HepG2 (cell line): ENCODE measurements at regions not wholly inside any gene's neighbourhood (a gene's known extent, or its start where the extent isn't known, plus 50 kb on each side); places are given as distances from the start of the nearest gene placed in this dataset.

ENCODE experiments used
- BRD4 ChIP-seq: sonication (generic); formaldehyde crosslinking; IDR thresholded peaks from 2 replicates; pipeline ENCODE4 v1.4.0; 2020; ENCODE audit warnings: missing genetic modification reagents
- EP300 ChIP-seq, 3 experiments: sonication (generic) in 1 of 3; formaldehyde crosslinking in 1 of 3; IDR thresholded peaks; 2 replicates each; pipeline versions ENCODE4 v1.5.1 to v1.6.1; 2011 to 2020; ENCODE audit warnings: low read depth in 2 of 3, low read length in 2 of 3, borderline replicate concordance in 1 of 3, improper control_type of control experiment in 1 of 3, mild to moderate bottlenecking in 1 of 3, missing genetic modification reagents in 1 of 3, moderate library complexity in 1 of 3
- FIP1L1 ChIP-seq: fragments of 200-400 bp; formaldehyde crosslinking; IDR thresholded peaks from 2 replicates; pipeline ENCODE4 v1.6.1; 2018; ENCODE audit warnings: low read depth, mild to moderate bottlenecking, low read length, moderate library complexity, borderline replicate concordance; ENCODE audit not compliant: insufficient read depth
- FOXJ3 ChIP-seq: sonication (generic); formaldehyde crosslinking; IDR thresholded peaks from 2 replicates; pipeline ENCODE4 v1.4.0; 2020; ENCODE audit warnings: missing genetic modification reagents, mild to moderate bottlenecking, borderline replicate concordance
- KDM5B ChIP-seq: sonication (generic); formaldehyde crosslinking; IDR thresholded peaks from 2 replicates; pipeline ENCODE4 v1.4.0; 2020; ENCODE audit warnings: missing genetic modification reagents, mild to moderate bottlenecking, borderline replicate concordance
- PHF5A ChIP-seq: IDR thresholded peaks from one replicate; pipeline ENCODE4 v1.6.1; 2018; ENCODE audit warnings: low read depth, missing genetic modification reagents; ENCODE audit not compliant: unreplicated experiment
- POLR2A ChIP-seq, 2 experiments: IDR thresholded peaks; 2 replicates each; pipeline ENCODE4 v1.6.1; 2011; ENCODE audit warnings: low read depth in 2 of 2, low read length in 2 of 2, mild to moderate bottlenecking in 1 of 2, moderate library complexity in 1 of 2; ENCODE audit not compliant: insufficient read depth in 1 of 2
- REST ChIP-seq, 2 experiments: IDR thresholded peaks; 2 replicates each; pipeline ENCODE4 v1.6.1; 2011 to 2012; ENCODE audit warnings: low read length in 2 of 2, borderline replicate concordance in 1 of 2, low read depth in 1 of 2, mild to moderate bottlenecking in 1 of 2, moderate library complexity in 1 of 2
- SMAD1 ChIP-seq: sonication (generic); formaldehyde crosslinking; IDR thresholded peaks from 2 replicates; pipeline ENCODE4 v1.4.0; 2020; ENCODE audit warnings: missing genetic modification reagents, low read depth, mild to moderate bottlenecking, borderline replicate concordance
- ZBTB39 ChIP-seq: sonication (generic); formaldehyde crosslinking; IDR thresholded peaks from 2 replicates; pipeline ENCODE4 v1.5.0; 2020; ENCODE audit warnings: missing genetic modification reagents
- ZNF576 ChIP-seq: sonication (generic); formaldehyde crosslinking; IDR thresholded peaks from 2 replicates; pipeline ENCODE4 v1.4.0; 2020; ENCODE audit warnings: mild to moderate bottlenecking, missing genetic modification reagents
- TF ChIP-seq, protein P1 (sequence below): conservative IDR thresholded peaks from 2 replicates; pipeline ENCODE4 v1.6.1; 2018; ENCODE audit warnings: missing genetic modification reagents
- TF ChIP-seq, protein P2 (sequence below): IDR thresholded peaks from 2 replicates; pipeline ENCODE4 v1.6.1; 2016; ENCODE audit warnings: low read depth, borderline replicate concordance
- TF ChIP-seq, protein P3 (sequence below): IDR thresholded peaks from 2 replicates; pipeline ENCODE4 v1.6.1; 2016; ENCODE audit warnings: control low read depth

DNA sequence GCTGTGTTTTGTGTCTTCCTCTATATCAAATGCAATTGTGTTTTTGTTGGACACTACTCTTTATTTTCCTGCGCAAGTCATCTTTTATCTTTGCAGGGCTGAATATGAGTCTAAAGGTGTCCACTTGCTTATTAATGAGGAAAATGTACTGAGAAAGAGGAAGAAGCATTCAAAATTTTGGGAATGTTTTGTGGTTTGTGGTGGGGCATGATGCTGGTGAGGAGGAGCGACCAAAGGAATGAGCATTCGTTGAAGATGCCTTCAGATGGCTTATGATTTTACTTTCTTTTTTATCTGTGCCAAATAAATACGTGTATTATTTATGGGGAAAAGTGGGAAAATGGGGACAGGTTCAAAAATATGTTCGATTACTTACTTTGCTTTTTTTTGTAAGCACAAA lies 63.9 kb upstream of the SMIM21 start:
- TF ChIP-seq ZBTB39 (CRISPR knock-in tag) = no peak
- TF ChIP-seq FOXJ3 (CRISPR knock-in tag) = no peak
- no peak for TF ChIP-seq POLR2A (IDR thresholded peaks at IDR 0.05; ENCODE audit: insufficient read depth in 1 of 2, low read depth in 2 of 2, low read length in 2 of 2)
- TF ChIP-seq PHF5A (CRISPR knock-in tag) = no peak
- TF ChIP-seq SMAD1 (CRISPR knock-in tag) = no peak
- TF ChIP-seq, protein P1, sequence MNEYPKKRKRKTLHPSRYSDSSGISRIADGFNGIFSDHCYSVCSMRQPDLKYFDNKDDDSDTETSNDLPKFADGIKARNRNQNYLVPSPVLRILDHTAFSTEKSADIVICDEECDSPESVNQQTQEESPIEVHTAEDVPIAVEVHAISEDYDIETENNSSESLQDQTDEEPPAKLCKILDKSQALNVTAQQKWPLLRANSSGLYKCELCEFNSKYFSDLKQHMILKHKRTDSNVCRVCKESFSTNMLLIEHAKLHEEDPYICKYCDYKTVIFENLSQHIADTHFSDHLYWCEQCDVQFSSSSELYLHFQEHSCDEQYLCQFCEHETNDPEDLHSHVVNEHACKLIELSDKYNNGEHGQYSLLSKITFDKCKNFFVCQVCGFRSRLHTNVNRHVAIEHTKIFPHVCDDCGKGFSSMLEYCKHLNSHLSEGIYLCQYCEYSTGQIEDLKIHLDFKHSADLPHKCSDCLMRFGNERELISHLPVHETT (CRISPR knock-in tag) = no peak
- TF ChIP-seq, protein P2, sequence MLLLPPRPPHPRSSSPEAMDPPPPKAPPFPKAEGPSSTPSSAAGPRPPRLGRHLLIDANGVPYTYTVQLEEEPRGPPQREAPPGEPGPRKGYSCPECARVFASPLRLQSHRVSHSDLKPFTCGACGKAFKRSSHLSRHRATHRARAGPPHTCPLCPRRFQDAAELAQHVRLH (CRISPR knock-in tag) = no peak
- no peak for TF ChIP-seq KDM5B (CRISPR knock-in tag)
- TF ChIP-seq, protein P3, sequence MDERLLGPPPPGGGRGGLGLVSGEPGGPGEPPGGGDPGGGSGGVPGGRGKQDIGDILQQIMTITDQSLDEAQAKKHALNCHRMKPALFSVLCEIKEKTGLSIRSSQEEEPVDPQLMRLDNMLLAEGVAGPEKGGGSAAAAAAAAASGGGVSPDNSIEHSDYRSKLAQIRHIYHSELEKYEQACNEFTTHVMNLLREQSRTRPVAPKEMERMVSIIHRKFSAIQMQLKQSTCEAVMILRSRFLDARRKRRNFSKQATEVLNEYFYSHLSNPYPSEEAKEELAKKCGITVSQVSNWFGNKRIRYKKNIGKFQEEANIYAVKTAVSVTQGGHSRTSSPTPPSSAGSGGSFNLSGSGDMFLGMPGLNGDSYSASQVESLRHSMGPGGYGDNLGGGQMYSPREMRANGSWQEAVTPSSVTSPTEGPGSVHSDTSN (CRISPR knock-in tag) = no peak
- no peak for TF ChIP-seq FIP1L1
- TF ChIP-seq EP300 (IDR thresholded peaks at IDR 0.05; ENCODE audit: low read depth in 2 of 2, low read length in 2 of 2) = no peak
- no peak for TF ChIP-seq EP300 (CRISPR knock-in tag; IDR thresholded peaks at IDR 0.05; ENCODE audit: borderline replicate concordance)
- no peak for TF ChIP-seq REST (IDR thresholded peaks at IDR 0.05; ENCODE audit: borderline replicate concordance in 1 of 2, low read depth in 1 of 2, low read length in 2 of 2)
- no peak for TF ChIP-seq BRD4 (CRISPR knock-in tag)
- no peak for TF ChIP-seq ZNF576 (CRISPR knock-in tag)
